ENCODE measurements at regions not wholly inside any gene's neighbourhood (a gene's known extent, or its start where the extent isn't known, plus 50 kb on each side); places are given as distances from the start of the nearest gene placed in this dataset.

- TF ChIP-seq POLR2AphosphoS5 (IDR thresholded peaks at IDR 0.05; ENCODE audit: low read depth, low read length): no peak
- no peak for TF ChIP-seq CTCF (IDR thresholded peaks at IDR 0.05)
- TF ChIP-seq TCF7L2 (IDR thresholded peaks at IDR 0.05; ENCODE audit: low read depth, low read length): no peak
- no peak for TF ChIP-seq SIN3A (IDR thresholded peaks at IDR 0.05; ENCODE audit: borderline replicate concordance, insufficient read depth, low read depth, low read length)
These were observed 135.3 kb downstream of the CPZ start for GRCh38 chr4:8727546-8728510.
